H9 (cell line): ENCODE measurements at regions not wholly inside any gene's neighbourhood (a gene's known extent, or its start where the extent isn't known, plus 50 kb on each side); places are given as distances from the start of the nearest gene placed in this dataset.
"Not testable (repeated sequence)": the region's sequence is repeated elsewhere in the genome, so short reads cannot be mapped to it uniquely, and the experiment has no call there.

Source experiments
- DNase-seq: peaks from one replicate; pipeline ENCODE4 v3.0.0-alpha.2; 2017
- H2AFZ ChIP-seq: one replicate; pipeline ENCODE4 v1.6.1; 2013; ENCODE audit warnings: mild to moderate bottlenecking, low read length, control low read depth, moderate library complexity
- H2AK5ac ChIP-seq: 2 replicates; pipeline ENCODE4 v1.6.1; 2013; ENCODE audit warnings: low read length, control low read depth, mixed read lengths; ENCODE audit not compliant: insufficient read length
- H2BK120ac ChIP-seq: one replicate; pipeline ENCODE4 v1.6.1; 2013; ENCODE audit warnings: low read depth, mild to moderate bottlenecking, low read length, control low read depth, inconsistent platforms; ENCODE audit not compliant: poor library complexity, severe bottlenecking
- H2BK12ac ChIP-seq: 2 replicates; pipeline ENCODE4 v1.6.1; 2013; ENCODE audit warnings: low read length, control low read depth, mixed read lengths, low read depth; ENCODE audit not compliant: insufficient read length
- H2BK15ac ChIP-seq: 2 replicates; pipeline ENCODE4 v1.6.1; 2013; ENCODE audit warnings: low read depth, low read length, control low read depth
- H2BK20ac ChIP-seq: one replicate; pipeline ENCODE4 v1.6.1; 2013; ENCODE audit warnings: low read depth, mild to moderate bottlenecking, low read length, control low read depth, inconsistent platforms; ENCODE audit not compliant: poor library complexity, severe bottlenecking
- H2BK5ac ChIP-seq: 2 replicates; pipeline ENCODE4 v1.6.1; 2013; ENCODE audit warnings: low read length, control low read depth, mixed read lengths; ENCODE audit not compliant: insufficient read length
- H3K14ac ChIP-seq: 2 replicates; pipeline ENCODE4 v1.6.1; 2013; ENCODE audit warnings: low read length, control low read depth; ENCODE audit not compliant: insufficient read depth
- H3K18ac ChIP-seq: 2 replicates; pipeline ENCODE4 v1.6.1; 2013; ENCODE audit warnings: low read depth, mild to moderate bottlenecking, mixed read lengths, low read length, control low read depth; ENCODE audit not compliant: insufficient read length
- H3K23ac ChIP-seq: 2 replicates; pipeline ENCODE4 v1.6.1; 2013; ENCODE audit warnings: low read length, control low read depth, mixed read lengths, low read depth; ENCODE audit not compliant: insufficient read length
- H3K23me2 ChIP-seq: 2 replicates; pipeline ENCODE4 v1.6.1; 2013; ENCODE audit warnings: low read depth, mild to moderate bottlenecking, mixed read lengths, low read length, control low read depth; ENCODE audit not compliant: insufficient read length, poor library complexity, severe bottlenecking
- H3K27ac ChIP-seq: 2 replicates; pipeline ENCODE4 v1.5.1; 2013; ENCODE audit warnings: low read length, control low read depth, mixed read lengths, low read depth; ENCODE audit not compliant: insufficient read length
- H3K27me3 ChIP-seq: 2 replicates; pipeline ENCODE4 v1.6.1; 2013; ENCODE audit warnings: low read length, control low read depth, inconsistent platforms; ENCODE audit not compliant: insufficient read depth
- H3K4ac ChIP-seq: 2 replicates; pipeline ENCODE4 v1.6.1; 2013; ENCODE audit warnings: low read depth, mild to moderate bottlenecking, control low read depth, inconsistent platforms, low read length, moderate library complexity
- H3K4me1 ChIP-seq: 2 replicates; pipeline ENCODE4 v1.6.1; 2013; ENCODE audit warnings: low read length, control low read depth, inconsistent platforms; ENCODE audit not compliant: insufficient read depth
- H3K4me2 ChIP-seq: 2 replicates; pipeline ENCODE4 v1.6.1; 2013; ENCODE audit warnings: low read length, control low read depth, mixed read lengths; ENCODE audit not compliant: insufficient read length, insufficient read depth
- H3K56ac ChIP-seq: 2 replicates; pipeline ENCODE4 v1.6.1; 2013; ENCODE audit warnings: low read depth, mild to moderate bottlenecking, mixed read lengths, low read length, control low read depth; ENCODE audit not compliant: insufficient read length
- H3K79me1 ChIP-seq: 2 replicates; pipeline ENCODE4 v1.6.1; 2013; ENCODE audit warnings: low read depth, mild to moderate bottlenecking, moderate library complexity, low read length, control low read depth, inconsistent platforms; ENCODE audit not compliant: insufficient read depth, poor library complexity, severe bottlenecking
- H3K79me2 ChIP-seq: 2 replicates; pipeline ENCODE4 v1.6.1; 2013; ENCODE audit warnings: low read length, control low read depth, inconsistent platforms; ENCODE audit not compliant: insufficient read depth
- H3K9ac ChIP-seq: 2 replicates; pipeline ENCODE4 v1.6.1; 2013; ENCODE audit warnings: low read length, control low read depth, mixed read lengths; ENCODE audit not compliant: insufficient read length; ENCODE audit errors: extremely low read depth
- H3K9me3 ChIP-seq: one replicate; pipeline ENCODE4 v1.6.1; 2013; ENCODE audit warnings: low read depth, low read length, inconsistent platforms; ENCODE audit not compliant: control insufficient read depth
- H3T11ph ChIP-seq: one replicate; pipeline ENCODE4 v1.6.1; 2013; ENCODE audit warnings: mild to moderate bottlenecking, low read length, control low read depth, inconsistent platforms
- H4K20me1 ChIP-seq: one replicate; pipeline ENCODE4 v1.6.1; 2013; ENCODE audit not compliant: control insufficient read depth, insufficient read length, insufficient read depth
- H4K5ac ChIP-seq: 2 replicates; pipeline ENCODE4 v1.6.1; 2013; ENCODE audit warnings: low read depth, mild to moderate bottlenecking, mixed read lengths, low read length, control low read depth; ENCODE audit not compliant: insufficient read length
- H4K8ac ChIP-seq: replicated peaks from 2 replicates; pipeline ENCODE4 v1.6.1; 2013; ENCODE audit warnings: low read length, control low read depth, mixed read lengths, low read depth; ENCODE audit not compliant: insufficient read length
- H4K91ac ChIP-seq: 2 replicates; pipeline ENCODE4 v1.6.1; 2013; ENCODE audit warnings: low read depth, mild to moderate bottlenecking, moderate library complexity, mixed read lengths, low read length, control low read depth; ENCODE audit not compliant: insufficient read length
- H3K27ac Mint-ChIP-seq, 3 experiments: 2 replicates in 2 of 3; 3 replicates in 1 of 3; pipeline ENCODE4 v1.8.0; 2020 to 2021; ENCODE audit warnings: mixed read lengths in 3 of 3, mild to moderate bottlenecking in 1 of 3, moderate library complexity in 1 of 3
- H3K27me3 Mint-ChIP-seq: 2 replicates; pipeline ENCODE4 v1.8.0; 2021; ENCODE audit warnings: low read depth, mild to moderate bottlenecking, moderate library complexity, mixed read lengths
- H3K36me3 Mint-ChIP-seq, 3 experiments: 2 replicates in 2 of 3; 3 replicates in 1 of 3; pipeline ENCODE4 v1.8.0; 2020 to 2021; ENCODE audit warnings: low read depth in 3 of 3, mixed read lengths in 3 of 3; ENCODE audit not compliant: insufficient read depth in 1 of 3
- H3K4me1 Mint-ChIP-seq, 2 experiments: 2 replicates each; pipeline ENCODE4 v1.8.0; 2020; ENCODE audit warnings: mixed read lengths in 2 of 2
- H3K4me3 Mint-ChIP-seq, 2 experiments: 2 replicates in 1 of 2; 3 replicates in 1 of 2; pipeline ENCODE4 v1.8.0; 2020 to 2021; ENCODE audit warnings: mild to moderate bottlenecking in 2 of 2, mixed read lengths in 2 of 2, moderate library complexity in 1 of 2
- H3K9me3 Mint-ChIP-seq, 2 experiments: 2 replicates in 1 of 2; 3 replicates in 1 of 2; pipeline ENCODE4 v1.8.0; 2020; ENCODE audit warnings: mild to moderate bottlenecking in 2 of 2, mixed read lengths in 2 of 2, moderate library complexity in 1 of 2
- CTCF ChIP-seq: fragments of 200-600 bp; sonication (generic); conservative IDR thresholded peaks from 3 replicates; pipeline ENCODE4 v1.8.0; 2021; ENCODE audit warnings: antibody characterized with exemption, mild to moderate bottlenecking
- WGBS: extraction: QIAGEN DNeasy Blood & Tissue Kit; methylation state at CpG from one replicate; pipeline ENCODE4 v1.1.7; 2013; ENCODE audit warnings: missing lambda C conversion rate, low lambda C conversion rate, mixed read lengths; ENCODE audit not compliant: insufficient read length; ENCODE audit errors: extremely low coverage; 5-methylcytosine and 5-hydroxymethylcytosine counted together

GRCh38 chr18:46239998-46240397 lies 135.8 kb downstream of the HAUS1 start:
- no peak overlapping the region for H4K91ac ChIP-seq
- no peak overlapping the region for H3K4me3 Mint-ChIP-seq
- no peaks in the 10 kb centered on the region; the same call in 1 of the 2 replicates for H3K79me2 ChIP-seq
- no peaks in the 10 kb centered on the region for H3K9me3 ChIP-seq
- no peak for DNase-seq
- H4K8ac ChIP-seq, result no peak overlapping the region
- no peak overlapping the region for H3K23ac ChIP-seq
- H3K27ac ChIP-seq, result no peak overlapping the region
- no peaks in the 10 kb centered on the region for H3K4me1 ChIP-seq
- no peak overlapping the region for H2BK5ac ChIP-seq
- no peak overlapping the region for H2BK120ac ChIP-seq
- H4K20me1 ChIP-seq, result no peaks in the 10 kb centered on the region
- H3K27me3 Mint-ChIP-seq, result no peaks in the 10 kb centered on the region
- WGBS, result no CpG with 5 or more reads among the region's 4 CpGs
- H2AFZ ChIP-seq, result no peak overlapping the region
- TF ChIP-seq CTCF, result no peak
- peaks cover 2% of the 10 kb centered on the region for H3K79me1 ChIP-seq
- no peak overlapping the region for H4K5ac ChIP-seq
- no peak overlapping the region for H3K56ac ChIP-seq
- H3K9me3 Mint-ChIP-seq, result no peaks in the 10 kb centered on the region
- H3K23me2 ChIP-seq, result no peaks in the 10 kb centered on the region
- H3K9ac ChIP-seq, result no peak overlapping the region
- H2BK15ac ChIP-seq, result no peak overlapping the region
- no peak overlapping the region for H2AK5ac ChIP-seq
- no peak overlapping the region for H3T11ph ChIP-seq
- H3K27me3 ChIP-seq, result no peaks in the 10 kb centered on the region
- H3K27ac Mint-ChIP-seq, result no peak overlapping the region; a peak in 1 of 7 replicates
- H3K14ac ChIP-seq, result no peak overlapping the region
- no peak overlapping the region for H2BK12ac ChIP-seq
- H2BK20ac ChIP-seq, result no peak overlapping the region
- no peak overlapping the region for H3K18ac ChIP-seq
- no peak overlapping the region for H3K4ac ChIP-seq
- H3K36me3 Mint-ChIP-seq, result peaks cover 0 to 5% (median 3%) of the 10 kb centered on the region in 3 experiments; a peak in 3 of 7 replicates
- H3K4me2 ChIP-seq, result no peak overlapping the region
- H3K4me1 Mint-ChIP-seq, result peaks cover 23 to 31% of the 10 kb centered on the region in 2 experiments

- H2BK12ac ChIP-seq, H3K9me3 ChIP-seq, H3K27me3 Mint-ChIP-seq, H3K79me2 ChIP-seq, H3K23ac ChIP-seq, H2AFZ ChIP-seq, H2BK120ac ChIP-seq, H3K14ac ChIP-seq, H3K23me2 ChIP-seq, H3K79me1 ChIP-seq, H2BK5ac ChIP-seq, H3K27me3 ChIP-seq, H3K56ac ChIP-seq, H4K91ac ChIP-seq, H4K20me1 ChIP-seq, H3T11ph ChIP-seq, H3K4me2 ChIP-seq, H3K27ac Mint-ChIP-seq, H4K8ac ChIP-seq, H4K5ac ChIP-seq, H3K9ac ChIP-seq, H2BK20ac ChIP-seq, H3K4me3 Mint-ChIP-seq, H3K18ac ChIP-seq, DNase-seq, H3K36me3 Mint-ChIP-seq, H3K9me3 Mint-ChIP-seq, H2BK15ac ChIP-seq, H3K27ac ChIP-seq, H3K4ac ChIP-seq, H2AK5ac ChIP-seq, H3K4me1 ChIP-seq: not testable (repeated sequence)
- WGBS, result no CpG with 5 or more reads among the region's 7 CpGs
- H3K4me1 Mint-ChIP-seq, result peaks cover 25 to 37% of the 10 kb centered on the region in 2 experiments
Measured at GRCh38 chr18:46241393-46241792, 137.2 kb downstream of the HAUS1 start.
